HG03060 (cell line): ENCODE measurements at regions not wholly inside any gene's neighbourhood (a gene's known extent, or its start where the extent isn't known, plus 50 kb on each side); places are given as distances from the start of the nearest gene placed in this dataset.

Source experiments
- ATAC-seq: cut with Tn5 transposase; IDR thresholded peaks from one replicate; pipeline ENCODE4 v1.9.1; 2021; ENCODE audit warnings: low read depth, moderate number of reproducible peaks; ENCODE audit not compliant: unreplicated experiment

DNA sequence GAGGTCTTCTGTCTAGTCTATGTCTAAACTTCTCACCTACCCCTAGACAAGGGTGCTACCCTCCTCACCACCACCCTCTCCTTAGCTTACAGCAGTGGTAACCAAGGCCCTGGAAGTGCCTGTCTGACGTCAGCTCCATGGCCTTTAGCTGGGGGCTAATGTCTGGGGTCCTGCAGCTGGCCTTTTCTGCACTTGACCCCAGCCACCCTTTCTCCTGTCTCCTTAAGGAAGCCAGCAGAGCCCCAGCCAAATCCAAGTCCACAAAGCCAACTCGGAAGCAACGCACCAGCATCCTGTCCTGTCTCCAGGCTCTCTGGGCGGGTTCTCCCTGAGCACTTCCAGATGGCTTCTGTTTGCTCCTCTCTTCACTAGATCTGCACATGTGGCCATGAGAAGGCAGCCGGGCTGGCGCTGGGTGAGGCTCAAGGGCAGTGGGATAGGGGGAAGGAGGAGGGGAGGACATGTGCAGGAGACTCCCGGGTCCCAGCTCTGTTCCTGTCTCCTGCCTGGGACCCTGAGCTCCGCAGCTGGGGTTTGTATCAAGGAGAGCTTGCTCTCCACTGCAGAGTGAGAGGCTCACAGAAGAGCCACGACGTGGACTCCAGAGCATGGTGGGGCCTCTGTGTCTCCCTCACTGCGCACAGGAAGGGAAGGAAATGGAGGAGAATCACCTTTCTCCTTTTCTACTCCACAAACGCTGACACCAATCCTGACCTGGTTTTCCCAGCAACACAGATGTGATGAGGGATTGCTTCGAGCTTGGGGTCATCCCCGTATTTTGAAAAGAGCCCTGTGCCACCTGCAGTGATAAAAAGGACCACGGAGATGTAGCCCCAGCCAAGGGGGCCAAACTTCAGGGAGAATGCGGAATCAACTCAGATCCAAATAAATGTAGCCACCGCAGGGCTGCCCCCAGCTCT is 204.2 kb downstream of the USP12 start:
- ATAC-seq, result no peak

DNA sequence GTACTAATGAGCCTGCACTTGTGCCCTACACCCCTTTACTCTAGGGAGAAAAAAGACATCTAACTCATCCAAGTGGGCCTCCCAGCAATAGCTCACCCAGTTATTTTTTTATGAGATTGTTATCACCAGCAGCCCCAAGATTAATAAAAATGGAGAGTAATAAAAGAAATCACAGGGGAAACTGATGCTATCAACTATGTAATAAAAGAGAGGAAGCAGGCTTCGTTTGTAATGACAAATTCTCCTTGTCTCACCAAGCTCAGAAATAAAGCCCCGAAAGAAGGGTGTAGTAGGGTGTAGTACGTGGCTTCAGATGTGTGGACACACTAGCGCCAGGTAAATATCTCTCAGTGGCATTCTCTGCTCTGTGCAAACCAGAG is 204.9 kb downstream of the USP12 start:
- ATAC-seq, result no peak

DNA sequence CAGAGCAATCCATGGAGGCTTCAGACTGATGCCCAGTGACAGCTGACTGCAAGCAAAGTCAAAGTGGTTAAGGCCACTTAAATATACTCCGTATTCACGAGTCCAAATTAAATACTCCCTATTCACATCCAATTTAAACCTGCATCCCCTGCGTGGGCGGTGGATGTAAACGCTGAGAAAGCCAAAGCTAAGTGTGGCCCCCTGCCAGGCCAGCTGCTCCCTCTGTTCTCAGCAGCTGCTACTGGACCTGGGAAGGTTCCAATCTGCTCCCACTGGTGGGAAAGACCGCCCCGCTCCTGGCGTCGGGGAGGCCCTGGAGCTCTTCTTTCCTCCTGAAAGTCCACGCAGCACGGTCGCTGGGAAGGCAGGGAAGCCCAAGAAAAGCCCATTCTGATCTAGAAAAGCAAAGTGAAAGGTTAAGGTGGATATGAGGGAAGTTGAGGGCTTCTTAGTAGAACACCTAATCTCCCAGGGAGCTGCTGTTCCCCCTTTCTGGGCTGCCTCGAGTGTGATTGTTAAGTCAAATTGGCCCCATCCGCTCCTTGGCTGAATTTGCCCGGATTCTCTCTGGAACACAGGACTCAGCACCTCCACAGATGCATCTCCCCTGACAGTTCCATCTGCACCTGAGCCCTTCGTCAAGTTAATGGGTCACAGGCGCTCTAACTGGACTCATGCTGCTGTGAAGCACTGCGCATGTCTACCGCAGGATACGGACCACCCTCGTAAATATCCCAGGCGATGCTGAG is 205.5 kb downstream of the USP12 start:
- ATAC-seq, result no peak

- no peak for ATAC-seq
Observed at GRCh38 chr13:26964278-26965250, 204.0 kb upstream of the GPR12 start.

GRCh38 chr13:26962671-26963070 is 202.1 kb upstream of the GPR12 start:
- no peak for ATAC-seq

DNA sequence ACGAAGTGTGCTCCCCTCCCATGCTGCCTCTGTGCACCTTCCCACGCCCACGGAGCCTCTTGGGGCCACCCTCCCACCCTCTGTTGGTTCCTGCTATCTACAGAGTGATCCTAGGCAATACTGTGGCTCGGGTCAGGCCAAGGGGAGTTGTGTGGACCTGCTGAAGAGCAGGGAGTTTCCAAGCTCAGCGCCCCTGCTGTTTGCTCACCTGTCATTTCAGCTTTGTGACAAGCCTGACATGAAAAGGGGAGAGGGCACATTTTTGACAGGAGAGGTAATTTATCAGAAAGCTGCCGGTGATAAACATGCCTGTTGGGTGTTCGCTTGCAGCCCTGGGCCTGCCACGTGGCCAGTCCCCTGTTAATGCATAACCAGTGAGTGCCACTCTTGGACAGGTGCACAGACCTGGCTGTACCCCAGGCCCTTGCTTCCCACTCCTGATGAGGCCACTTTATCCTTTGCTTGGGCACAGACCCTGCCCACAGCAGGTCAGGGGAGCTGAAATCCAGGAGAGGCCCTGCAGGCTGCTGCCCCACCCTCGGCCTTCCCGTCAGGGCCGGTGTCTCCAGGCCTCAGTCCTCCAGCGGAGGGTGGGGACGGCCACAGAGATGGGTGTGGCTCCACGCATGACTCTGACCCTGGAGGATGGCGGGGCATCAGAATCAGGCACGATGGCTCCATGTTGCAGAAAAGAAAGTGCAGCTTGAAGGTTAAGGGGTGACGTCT is 201.5 kb upstream of the GPR12 start:
- ATAC-seq, result no peak

- no peak for ATAC-seq
Observed at GRCh38 chr13:26957182-26957581, 196.6 kb upstream of the GPR12 start.

DNA sequence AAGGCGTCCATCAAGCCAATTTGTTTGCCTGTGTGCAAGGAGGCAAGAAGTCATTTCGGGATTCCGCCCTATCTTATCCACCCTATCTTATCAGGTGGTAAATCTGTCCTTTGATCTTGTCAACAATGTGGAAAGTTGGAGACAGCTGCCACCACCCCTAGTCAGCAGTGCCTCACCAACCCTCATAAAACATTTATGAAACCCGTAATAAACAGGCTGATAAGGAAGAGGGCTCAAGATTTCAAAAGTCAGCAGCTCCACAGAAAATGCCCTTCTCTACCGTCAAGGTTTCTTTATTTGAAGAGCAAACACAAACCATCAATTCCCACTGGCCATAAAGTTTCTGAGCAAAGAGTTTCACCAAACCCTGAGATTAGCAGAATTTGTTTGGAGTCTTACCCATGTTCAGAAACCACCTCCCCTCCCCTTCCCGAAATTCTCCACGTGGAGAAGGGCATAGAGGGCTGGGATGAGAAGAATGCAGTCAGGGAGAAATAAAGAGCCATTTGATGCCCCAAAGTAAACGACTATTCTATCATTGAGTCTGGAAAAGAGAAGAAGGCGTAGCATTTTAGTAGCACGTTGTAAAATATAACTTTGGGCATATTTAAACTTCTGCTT is 196.0 kb upstream of the GPR12 start:
- ATAC-seq, result no peak

GRCh38 chr13:26954976-26955375 is 194.4 kb upstream of the GPR12 start:
- no peak for ATAC-seq

DNA sequence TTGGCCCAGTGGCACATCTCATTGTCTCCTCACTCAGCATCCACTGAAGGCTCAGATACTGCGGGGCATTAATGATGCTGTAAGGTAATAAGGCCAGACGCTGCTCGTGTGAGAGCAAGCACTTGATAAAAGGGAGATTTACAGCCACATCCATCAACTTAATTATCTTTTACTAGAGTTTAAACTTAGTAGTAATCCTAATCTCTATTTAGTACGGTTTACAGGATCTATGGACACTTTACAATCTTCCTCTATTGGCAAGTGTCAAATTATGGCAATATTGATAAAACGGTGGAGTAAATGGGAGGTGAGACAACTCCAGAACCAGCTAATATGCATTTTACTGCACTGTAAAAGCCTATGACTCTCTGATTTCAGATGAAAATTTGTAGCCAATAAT is 192.7 kb upstream of the GPR12 start:
- ATAC-seq, result no peak

- ATAC-seq, result no peak
Observed at GRCh38 chr13:26952551-26953143, 192.1 kb upstream of the GPR12 start.

DNA sequence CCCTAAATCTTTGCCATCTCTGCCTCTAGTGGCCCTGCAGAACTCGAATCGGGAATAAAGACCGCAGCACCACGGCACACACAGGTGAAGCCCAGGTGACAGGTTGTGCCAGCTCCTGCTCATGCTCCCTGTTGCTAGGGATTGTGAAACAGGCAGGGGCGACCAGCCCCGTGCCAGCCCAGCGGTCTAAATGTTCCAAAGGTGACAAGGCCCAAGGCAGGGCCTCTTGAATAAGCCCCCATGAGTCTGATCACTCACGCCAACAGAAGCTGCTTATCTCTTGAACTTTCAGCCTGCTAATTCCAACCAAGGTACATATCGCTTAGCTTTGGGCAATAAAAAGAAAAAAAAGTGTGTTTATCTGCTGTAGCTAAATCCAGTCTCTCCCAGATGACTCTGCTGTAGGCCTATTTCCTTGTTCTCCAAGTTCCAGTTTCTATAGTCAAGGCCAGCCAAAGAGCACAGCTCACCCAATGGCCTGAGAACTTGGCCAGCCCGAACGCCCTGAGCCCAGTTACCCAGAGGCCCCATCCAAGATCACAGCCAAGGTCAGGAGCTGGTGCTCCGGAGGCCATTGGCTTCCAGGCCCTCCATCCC is 191.1 kb upstream of the GPR12 start:
- ATAC-seq, result no peak

- no peak for ATAC-seq
Observed at GRCh38 chr13:26950968-26951367, 190.4 kb upstream of the GPR12 start.

- ATAC-seq, result no peak
Observed at GRCh38 chr13:26950546-26950945, 190.0 kb upstream of the GPR12 start.

GRCh38 chr13:26949701-26950502 is 189.3 kb upstream of the GPR12 start:
- no peak for ATAC-seq

GRCh38 chr13:26948353-26948752 is 187.8 kb upstream of the GPR12 start:
- ATAC-seq, result no peak

- no peak for ATAC-seq
Observed at GRCh38 chr13:26946684-26947343, 186.2 kb upstream of the GPR12 start.
